ENCODE measurements at regions not wholly inside any gene's neighbourhood (a gene's known extent, or its start where the extent isn't known, plus 50 kb on each side); places are given as distances from the start of the nearest gene placed in this dataset.

- ATAC-seq (ENCODE audit: low FRiP score in 2 of 2) (no peak), DNase-seq (no peak)
- no peak overlapping the region for H3K4me3 ChIP-seq
- H3K4me1 ChIP-seq, result no peaks in the 10 kb centered on the region
- WGBS, 2 donors, result 74 to 82% methylated on average over 3 of the region's 3 CpGs
- no peak overlapping the region for H3K27ac ChIP-seq
- H3K27me3 ChIP-seq, result no peaks in the 10 kb centered on the region
- peaks cover 0 to 23% (median 1%) of the 10 kb centered on the region in 4 donors for H3K9me3 ChIP-seq
- no peaks in the 10 kb centered on the region for H3K36me3 ChIP-seq
- TF ChIP-seq POLR2AphosphoS5 (IDR thresholded peaks at IDR 0.05) (no peak), POLR2A (IDR thresholded peaks at IDR 0.05) (no peak), EP300 (IDR thresholded peaks at IDR 0.05) (no peak)
- TF ChIP-seq, protein P1, sequence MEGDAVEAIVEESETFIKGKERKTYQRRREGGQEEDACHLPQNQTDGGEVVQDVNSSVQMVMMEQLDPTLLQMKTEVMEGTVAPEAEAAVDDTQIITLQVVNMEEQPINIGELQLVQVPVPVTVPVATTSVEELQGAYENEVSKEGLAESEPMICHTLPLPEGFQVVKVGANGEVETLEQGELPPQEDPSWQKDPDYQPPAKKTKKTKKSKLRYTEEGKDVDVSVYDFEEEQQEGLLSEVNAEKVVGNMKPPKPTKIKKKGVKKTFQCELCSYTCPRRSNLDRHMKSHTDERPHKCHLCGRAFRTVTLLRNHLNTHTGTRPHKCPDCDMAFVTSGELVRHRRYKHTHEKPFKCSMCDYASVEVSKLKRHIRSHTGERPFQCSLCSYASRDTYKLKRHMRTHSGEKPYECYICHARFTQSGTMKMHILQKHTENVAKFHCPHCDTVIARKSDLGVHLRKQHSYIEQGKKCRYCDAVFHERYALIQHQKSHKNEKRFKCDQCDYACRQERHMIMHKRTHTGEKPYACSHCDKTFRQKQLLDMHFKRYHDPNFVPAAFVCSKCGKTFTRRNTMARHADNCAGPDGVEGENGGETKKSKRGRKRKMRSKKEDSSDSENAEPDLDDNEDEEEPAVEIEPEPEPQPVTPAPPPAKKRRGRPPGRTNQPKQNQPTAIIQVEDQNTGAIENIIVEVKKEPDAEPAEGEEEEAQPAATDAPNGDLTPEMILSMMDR (IDR thresholded peaks at IDR 0.05), result no peak
These were observed 206.3 kb upstream of the FAT3 start for GRCh38 chr11:92018332-92018731.

DNA sequence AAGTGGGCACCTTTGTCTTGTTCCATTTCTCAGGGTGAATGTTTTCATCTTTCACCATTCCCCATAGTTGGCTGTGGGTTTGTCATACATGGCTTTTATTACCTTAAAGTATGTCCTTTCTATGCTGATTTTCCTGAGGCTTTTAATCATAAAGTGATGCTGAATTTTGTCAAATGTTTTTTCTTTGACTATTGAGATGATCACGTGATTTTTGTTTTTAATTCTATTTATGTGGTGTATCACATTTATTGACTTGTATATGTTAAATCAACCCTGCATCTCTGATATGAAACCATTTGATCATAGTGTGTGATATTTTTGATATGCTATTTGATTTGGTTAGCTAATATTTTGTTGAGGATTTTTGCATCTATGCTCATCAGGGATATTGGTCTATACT is 216.4 kb upstream of the FAT3 start:
- no peaks in the 10 kb centered on the region for H3K36me3 ChIP-seq
- no peaks in the 10 kb centered on the region for H3K27me3 ChIP-seq
- no peak overlapping the region for H3K27ac ChIP-seq
- no peak for DNase-seq
- 85 to 90% methylated on average over 1 of the region's 1 CpG for WGBS, 2 donors
- no peaks in the 10 kb centered on the region for H3K9me3 ChIP-seq
- H3K4me1 ChIP-seq, result no peaks in the 10 kb centered on the region
- no peak for ATAC-seq (ENCODE audit: low FRiP score in 2 of 2)
- H3K4me3 ChIP-seq, result no peak overlapping the region
- TF ChIP-seq, protein P1 (IDR thresholded peaks at IDR 0.05), result no peak
- TF ChIP-seq POLR2AphosphoS5 (IDR thresholded peaks at IDR 0.05) (no peak), POLR2A (IDR thresholded peaks at IDR 0.05) (no peak), EP300 (IDR thresholded peaks at IDR 0.05) (no peak)

DNA sequence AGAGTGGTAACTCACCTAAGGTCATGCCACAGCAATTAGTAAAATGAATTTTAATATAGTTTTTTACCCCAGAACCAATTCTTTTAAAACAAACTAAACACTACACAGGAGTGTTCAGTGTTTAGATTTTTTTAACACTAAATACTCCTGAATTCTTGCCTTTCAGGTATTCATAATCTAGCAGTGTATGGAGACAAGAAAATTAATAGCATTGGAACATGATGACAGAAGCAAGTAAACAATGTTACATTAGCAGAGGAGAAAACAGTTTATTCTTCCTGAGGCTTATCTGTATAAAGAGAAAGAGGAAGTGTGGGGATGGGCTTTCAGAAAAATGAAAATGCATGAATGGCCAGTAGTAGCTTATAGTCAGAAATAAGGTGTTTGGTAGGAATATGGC is 222.1 kb upstream of the FAT3 start:
- ATAC-seq (ENCODE audit: low FRiP score in 2 of 2) (no peak), DNase-seq (no peak)
- Histone ChIP-seq H3K36me3 (no peaks in the 10 kb centered on the region), H3K4me1 (no peaks in the 10 kb centered on the region), H3K4me3 (no peak overlapping the region), H3K9me3 (no peaks in the 10 kb centered on the region), H3K27me3 (no peaks in the 10 kb centered on the region), H3K27ac (no peak overlapping the region)
- TF ChIP-seq EP300 (IDR thresholded peaks at IDR 0.05) (no peak), POLR2A (IDR thresholded peaks at IDR 0.05) (no peak), POLR2AphosphoS5 (IDR thresholded peaks at IDR 0.05) (no peak)
- TF ChIP-seq, protein P1 (IDR thresholded peaks at IDR 0.05), result no peak

DNA sequence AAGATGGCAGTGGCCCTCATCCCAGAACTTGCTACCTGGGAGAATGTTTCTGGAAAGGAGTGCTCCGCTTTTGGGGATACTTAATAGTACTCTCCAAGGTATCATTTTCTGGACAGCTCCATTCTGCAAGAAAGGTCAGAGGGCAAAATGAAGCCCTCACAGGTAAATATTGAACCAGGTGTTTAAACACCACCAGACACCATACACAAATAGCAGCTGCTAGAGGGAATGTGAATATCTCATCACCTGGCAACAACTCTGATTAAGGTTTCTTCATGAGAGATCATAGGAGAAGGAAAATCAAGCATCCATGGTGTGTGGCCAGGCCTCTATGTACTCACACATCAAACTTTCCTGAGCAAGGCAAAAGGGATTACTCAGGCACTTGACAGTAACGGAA is 226.1 kb upstream of the FAT3 start:
- 87 to 94% methylated on average over 2 of the region's 2 CpGs for WGBS, 2 donors
- H3K27ac ChIP-seq, result no peak overlapping the region
- no peak for ATAC-seq (ENCODE audit: low FRiP score in 2 of 2)
- H3K9me3 ChIP-seq, result no peaks in the 10 kb centered on the region
- TF ChIP-seq, protein P1 (IDR thresholded peaks at IDR 0.05), result no peak
- no peak for TF ChIP-seq POLR2A (IDR thresholded peaks at IDR 0.05)
- no peak for TF ChIP-seq EP300 (IDR thresholded peaks at IDR 0.05)
- TF ChIP-seq POLR2AphosphoS5 (IDR thresholded peaks at IDR 0.05), result no peak
- H3K4me1 ChIP-seq, result no peaks in the 10 kb centered on the region
- no peak for DNase-seq
- H3K4me3 ChIP-seq, result no peak overlapping the region
- H3K27me3 ChIP-seq, result no peaks in the 10 kb centered on the region
- H3K36me3 ChIP-seq, result no peaks in the 10 kb centered on the region

- WGBS, 2 donors, result 71 to 87% methylated on average over 5 to 6 of the region's 6 CpGs
- H3K4me1 ChIP-seq, result no peaks in the 10 kb centered on the region
- no peak for DNase-seq
These were observed 227.4 kb upstream of the FAT3 start for GRCh38 chr11:91997226-91997625.

More at GRCh38 chr11:91997226-91997625, 227.4 kb upstream of the FAT3 start:
- no peak overlapping the region for H3K27ac ChIP-seq
- no peaks in the 10 kb centered on the region for H3K36me3 ChIP-seq
- no peaks in the 10 kb centered on the region for H3K9me3 ChIP-seq
- ATAC-seq (ENCODE audit: low FRiP score in 2 of 2), result no peak
- no peaks in the 10 kb centered on the region for H3K27me3 ChIP-seq
- TF ChIP-seq EP300 (IDR thresholded peaks at IDR 0.05) (no peak), POLR2A (IDR thresholded peaks at IDR 0.05) (no peak), POLR2AphosphoS5 (IDR thresholded peaks at IDR 0.05) (no peak)
- TF ChIP-seq, protein P1 (IDR thresholded peaks at IDR 0.05), result no peak
- no peak overlapping the region for H3K4me3 ChIP-seq
